Mucosa of rectum (tissue), 2 donors: ENCODE measurements at regions not wholly inside any gene's neighbourhood (a gene's known extent, or its start where the extent isn't known, plus 50 kb on each side); places are given as distances from the start of the nearest gene placed in this dataset.

Experiments
- H3K27ac ChIP-seq, 2 donors: one replicate each; pipeline ENCODE4 v1.7.0; 2013; ENCODE audit warnings: inconsistent platforms in 2 of 2, low read depth in 2 of 2, low read length in 2 of 2
- H3K27me3 ChIP-seq, 2 donors: one replicate each; pipeline ENCODE4 v1.7.0; 2013; ENCODE audit warnings: low read length in 2 of 2; ENCODE audit not compliant: control insufficient read depth in 2 of 2, insufficient read depth in 2 of 2
- H3K36me3 ChIP-seq, 2 donors: one replicate each; pipeline ENCODE4 v1.7.0; 2013; ENCODE audit warnings: low read length in 2 of 2; ENCODE audit not compliant: control insufficient read depth in 2 of 2, insufficient read depth in 2 of 2
- H3K4me1 ChIP-seq, 2 donors: one replicate each; pipeline ENCODE4 v1.7.0; 2013; ENCODE audit warnings: low read length in 2 of 2, mild to moderate bottlenecking in 1 of 2; ENCODE audit not compliant: control insufficient read depth in 2 of 2, insufficient read depth in 2 of 2
- H3K4me3 ChIP-seq, 2 donors: one replicate each; pipeline ENCODE4 v1.7.0; 2013; ENCODE audit warnings: low read length in 2 of 2
- H3K9ac ChIP-seq, 2 donors: one replicate each; pipeline ENCODE4 v1.7.0; 2013; ENCODE audit warnings: low read length in 2 of 2, low read depth in 1 of 2, mild to moderate bottlenecking in 1 of 2
- H3K9me3 ChIP-seq, 2 donors: one replicate each; pipeline ENCODE4 v1.7.0; 2013; ENCODE audit warnings: low read length in 2 of 2; ENCODE audit not compliant: control insufficient read depth in 2 of 2
- donor health status: healthy.
- donor health status: Normal muscosa, but diverticular disease.

GRCh38 chr19:28646629-28647028 is 566.3 kb downstream of the UQCRFS1 start:
- Histone ChIP-seq H3K9me3 (no peaks in the 10 kb centered on the region), H3K9ac (no peak overlapping the region), H3K4me3 (no peak overlapping the region), H3K36me3 (no peaks in the 10 kb centered on the region), H3K27me3 (no peaks in the 10 kb centered on the region), H3K4me1 (no peaks in the 10 kb centered on the region), H3K27ac (no peak overlapping the region)

DNA sequence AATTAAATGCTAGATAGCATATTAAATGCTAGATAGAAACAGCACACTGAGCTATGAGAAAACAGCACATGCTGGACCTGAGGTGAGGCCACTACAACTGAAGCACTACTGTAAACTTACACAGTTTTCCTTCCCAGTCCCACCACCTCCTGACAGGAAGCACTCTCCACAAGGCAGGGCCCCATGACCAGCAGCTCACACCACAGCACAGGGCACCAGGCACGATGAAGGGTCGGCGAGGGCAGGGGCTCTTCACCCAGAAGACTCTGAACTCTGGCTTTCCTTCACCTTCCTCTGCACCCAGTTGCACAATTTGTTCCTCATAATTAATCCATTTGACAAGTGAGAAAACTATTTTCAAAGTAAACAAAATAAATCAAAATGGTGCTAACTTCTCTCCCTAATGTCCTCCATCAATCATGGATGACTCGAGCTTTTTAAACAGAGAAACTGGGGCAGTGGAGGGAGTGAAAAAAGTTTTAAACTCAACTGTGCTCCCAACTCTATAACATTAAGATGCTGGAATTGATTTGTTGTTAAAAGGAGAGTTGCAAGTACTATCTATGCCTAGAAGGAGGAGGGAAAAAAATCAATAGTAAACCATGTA is 568.7 kb downstream of the UQCRFS1 start:
- H3K4me1 ChIP-seq = no peaks in the 10 kb centered on the region
- H3K36me3 ChIP-seq = no peaks in the 10 kb centered on the region
- no peaks in the 10 kb centered on the region for H3K27me3 ChIP-seq
- no peaks in the 10 kb centered on the region for H3K9me3 ChIP-seq
- no peak overlapping the region for H3K4me3 ChIP-seq
- no peak overlapping the region for H3K27ac ChIP-seq
- no peak overlapping the region for H3K9ac ChIP-seq

GRCh38 chr19:28642787-28643683 is 569.9 kb downstream of the UQCRFS1 start:
- Histone ChIP-seq H3K9me3 (no peaks in the 10 kb centered on the region), H3K4me3 (no peak overlapping the region), H3K27me3 (no peaks in the 10 kb centered on the region), H3K9ac (no peak overlapping the region), H3K36me3 (no peaks in the 10 kb centered on the region), H3K27ac (no peak overlapping the region), H3K4me1 (no peaks in the 10 kb centered on the region)

DNA sequence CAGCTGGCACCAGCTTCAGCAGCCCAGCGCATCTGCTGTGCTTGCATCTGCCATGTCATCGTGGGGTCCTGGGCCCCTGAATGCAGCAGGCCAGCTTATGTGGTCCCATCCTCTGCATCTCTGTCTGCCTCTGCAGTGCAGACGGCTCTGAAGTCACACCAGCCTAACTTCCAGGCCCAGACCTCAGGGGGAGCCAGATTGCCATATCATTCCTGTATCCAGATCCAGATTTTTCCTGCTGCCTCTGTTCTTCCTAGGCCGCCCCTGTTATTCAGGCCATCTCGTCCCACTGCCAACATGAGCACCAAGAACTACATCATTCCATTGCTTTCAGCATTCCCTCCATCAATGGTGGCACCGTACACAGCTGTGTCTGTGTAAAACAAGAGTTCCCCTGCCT is 571.6 kb downstream of the UQCRFS1 start:
- Histone ChIP-seq H3K4me3 (no peak overlapping the region), H3K9me3 (no peaks in the 10 kb centered on the region), H3K27ac (no peak overlapping the region), H3K27me3 (no peaks in the 10 kb centered on the region), H3K4me1 (no peaks in the 10 kb centered on the region), H3K36me3 (no peaks in the 10 kb centered on the region), H3K9ac (no peak overlapping the region)

DNA sequence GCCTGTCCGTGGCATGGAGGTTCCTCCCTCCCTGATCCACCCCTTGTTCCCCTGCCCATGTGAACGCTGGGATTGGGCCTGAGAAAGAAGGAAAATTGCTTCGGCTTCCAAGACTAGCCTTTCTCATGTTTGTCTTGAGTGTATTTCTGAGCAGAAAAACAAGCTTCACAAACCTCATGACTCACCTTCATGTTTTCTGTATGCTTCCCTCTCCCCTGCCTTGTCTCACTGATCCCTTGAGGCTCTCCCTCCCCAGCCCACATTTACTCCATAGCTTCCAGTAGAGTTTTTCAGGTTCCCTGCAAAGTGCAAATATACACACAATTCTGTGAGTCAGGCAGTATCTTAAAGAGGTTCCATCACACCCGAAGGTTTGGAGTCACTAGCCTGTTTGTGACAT is 572.4 kb downstream of the UQCRFS1 start:
- Histone ChIP-seq H3K27me3 (no peaks in the 10 kb centered on the region), H3K4me1 (no peaks in the 10 kb centered on the region), H3K9me3 (no peaks in the 10 kb centered on the region), H3K27ac (no peak overlapping the region), H3K36me3 (no peaks in the 10 kb centered on the region), H3K4me3 (no peak overlapping the region), H3K9ac (no peak overlapping the region)

DNA sequence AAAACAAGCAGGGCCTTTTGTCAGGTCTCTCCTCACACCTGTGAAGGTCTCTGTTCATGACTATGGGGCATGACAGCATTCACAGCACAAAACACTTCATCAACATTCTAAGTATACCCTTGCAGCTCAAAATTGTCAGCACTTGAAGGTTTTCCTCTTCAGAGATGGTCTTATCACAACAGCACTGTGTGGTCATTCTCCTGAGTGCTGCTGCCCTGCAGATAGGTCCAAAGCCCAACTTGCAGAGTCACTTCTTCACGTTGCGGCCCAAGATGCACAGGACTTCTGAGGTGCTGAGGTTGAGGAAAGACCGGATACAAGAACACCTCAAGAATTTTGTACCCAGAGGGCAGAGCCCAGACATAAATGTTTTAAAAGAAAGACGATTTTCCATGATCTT is 574.5 kb downstream of the UQCRFS1 start:
- Histone ChIP-seq H3K36me3 (no peaks in the 10 kb centered on the region), H3K9ac (no peak overlapping the region), H3K4me3 (no peak overlapping the region), H3K4me1 (no peaks in the 10 kb centered on the region), H3K9me3 (no peaks in the 10 kb centered on the region), H3K27me3 (no peaks in the 10 kb centered on the region), H3K27ac (no peak overlapping the region)

- no peak overlapping the region for H3K9ac ChIP-seq
- no peaks in the 10 kb centered on the region for H3K36me3 ChIP-seq
- H3K27ac ChIP-seq = no peak overlapping the region
- H3K9me3 ChIP-seq = no peaks in the 10 kb centered on the region
- H3K4me3 ChIP-seq = no peak overlapping the region
- no peaks in the 10 kb centered on the region for H3K27me3 ChIP-seq
- no peaks in the 10 kb centered on the region for H3K4me1 ChIP-seq
Observed at GRCh38 chr19:28636706-28637105, 576.2 kb downstream of the UQCRFS1 start.

GRCh38 chr19:28636016-28636629 is 576.8 kb downstream of the UQCRFS1 start:
- H3K27me3 ChIP-seq = no peaks in the 10 kb centered on the region
- no peaks in the 10 kb centered on the region for H3K4me1 ChIP-seq
- no peak overlapping the region for H3K27ac ChIP-seq
- H3K36me3 ChIP-seq = no peaks in the 10 kb centered on the region
- no peak overlapping the region for H3K4me3 ChIP-seq
- no peaks in the 10 kb centered on the region for H3K9me3 ChIP-seq
- H3K9ac ChIP-seq = no peak overlapping the region

GRCh38 chr19:28634837-28635236 is 578.1 kb downstream of the UQCRFS1 start:
- no peaks in the 10 kb centered on the region for H3K36me3 ChIP-seq
- no peaks in the 10 kb centered on the region for H3K9me3 ChIP-seq
- no peak overlapping the region for H3K27ac ChIP-seq
- H3K27me3 ChIP-seq = no peaks in the 10 kb centered on the region
- no peak overlapping the region for H3K9ac ChIP-seq
- H3K4me3 ChIP-seq = no peak overlapping the region
- no peaks in the 10 kb centered on the region for H3K4me1 ChIP-seq

- no peaks in the 10 kb centered on the region for H3K36me3 ChIP-seq
- H3K9ac ChIP-seq = no peak overlapping the region
- H3K4me1 ChIP-seq = no peaks in the 10 kb centered on the region
- no peaks in the 10 kb centered on the region for H3K9me3 ChIP-seq
- H3K27ac ChIP-seq = no peak overlapping the region
- H3K4me3 ChIP-seq = no peak overlapping the region
- H3K27me3 ChIP-seq = no peaks in the 10 kb centered on the region
Observed at GRCh38 chr19:28634019-28634328, 579.0 kb downstream of the UQCRFS1 start.
